Fibroblast of the aortic adventitia (primary cell): ENCODE measurements at regions not wholly inside any gene's neighbourhood (a gene's known extent, or its start where the extent isn't known, plus 50 kb on each side); places are given as distances from the start of the nearest gene placed in this dataset.

Experiments
- DNase-seq: peaks from one replicate; pipeline ENCODE4 v3.0.0-alpha.2; 2010; ENCODE audit warnings: low read depth
- H3K4me3 ChIP-seq: 2 replicates; pipeline ENCODE4 v1.5.1; 2011; ENCODE audit warnings: low read depth, mild to moderate bottlenecking, control low read depth, low read length, moderate library complexity
- CTCF ChIP-seq: IDR thresholded peaks from 2 replicates; pipeline ENCODE4 v1.5.1; 2011; ENCODE audit warnings: mild to moderate bottlenecking, low read length, control low read depth, inconsistent platforms; ENCODE audit not compliant: insufficient read depth

- DNase-seq = no peak
- H3K4me3 ChIP-seq = no peak overlapping the region
- TF ChIP-seq CTCF = no peak
Observed at GRCh38 chr7:124318721-124319450, 286.0 kb upstream of the TMEM229A start.

GRCh38 chr7:124310934-124311390 is 278.1 kb upstream of the TMEM229A start:
- no peak for DNase-seq
- no peak for TF ChIP-seq CTCF

GRCh38 chr7:124308384-124308783 is 275.5 kb upstream of the TMEM229A start:
- no peak overlapping the region for H3K4me3 ChIP-seq
- no peak for TF ChIP-seq CTCF
- DNase-seq = no peak

More at GRCh38 chr7:124310934-124311390, 278.1 kb upstream of the TMEM229A start:
- H3K4me3 ChIP-seq = no peak overlapping the region

GRCh38 chr7:124295289-124295688 is 262.4 kb upstream of the TMEM229A start:
- H3K4me3 ChIP-seq = no peak overlapping the region
- DNase-seq = no peak
- TF ChIP-seq CTCF = no peak

- DNase-seq = no peak
- TF ChIP-seq CTCF = no peak
- H3K4me3 ChIP-seq = no peak overlapping the region
Observed at GRCh38 chr7:124284937-124285336, 252.1 kb upstream of the TMEM229A start.

GRCh38 chr7:124276005-124276622 is 243.2 kb upstream of the TMEM229A start:
- DNase-seq = no peak
- TF ChIP-seq CTCF = no peak
- no peak overlapping the region for H3K4me3 ChIP-seq
